Endothelial cell of umbilical vein (primary cell): ENCODE measurements at regions not wholly inside any gene's neighbourhood (a gene's known extent, or its start where the extent isn't known, plus 50 kb on each side); places are given as distances from the start of the nearest gene placed in this dataset.

ENCODE experiments used
- BruUV-seq: library from RNA; stranded (reverse); fragments of 400-500 nt; replicated peaks from 2 replicates; lab custom pipeline; 2021; lab: Mats Ljungman, UMichigan
- CTCF ChIA-PET: fragments of 300-600, 350-600 bp; sonication (Branson Sonifier 250); formaldehyde crosslinking; loops from one replicate; lab custom pipeline; 2021; ENCODE audit warnings: antibody characterized with exemption, inconsistent platforms; lab: Charles Lee
- POLR2A ChIA-PET: fragments of 300-600, 350-600 bp; sonication (Branson Sonifier 250); formaldehyde crosslinking; loops from one replicate; lab custom pipeline; 2021; ENCODE audit warnings: antibody characterized with exemption, inconsistent platforms; lab: Charles Lee
- DNase-seq: peaks from one replicate; pipeline ENCODE4 v3.0.0-alpha.2; 2011; ENCODE audit warnings: low read depth, low spot score
- FAIRE-seq: peaks from 2 replicates; lab custom pipeline; 2011; peaks lifted over from hg19 to GRCh38; lab: Jason Lieb, UNC
- H2AFZ ChIP-seq: 2 replicates; pipeline ENCODE4 v1.6.0; 2012; ENCODE audit warnings: low read depth, low read length, control low read depth, inconsistent platforms
- H3K27ac ChIP-seq: 2 replicates; pipeline ENCODE4 v1.5.1; 2011; ENCODE audit warnings: low read depth, mild to moderate bottlenecking, control low read depth, low read length, moderate library complexity; ENCODE audit not compliant: insufficient read depth
- H3K27me3 ChIP-seq, 2 experiments: 2 replicates each; pipeline versions ENCODE4 v1.6.0 to v1.6.1; 2011; ENCODE audit warnings: low read length in 2 of 2, mixed read lengths in 1 of 2; ENCODE audit not compliant: control insufficient read depth in 2 of 2, insufficient read depth in 2 of 2
- H3K36me3 ChIP-seq, 2 experiments: 2 replicates in 1 of 2; 3 replicates in 1 of 2; pipeline ENCODE4 v1.5.1; 2011; ENCODE audit warnings: low read length in 2 of 2, mild to moderate bottlenecking in 1 of 2, moderate library complexity in 1 of 2; ENCODE audit not compliant: control insufficient read depth in 2 of 2, insufficient read depth in 2 of 2; ENCODE audit errors: extremely low read depth in 1 of 2
- H3K4me1 ChIP-seq: 3 replicates; pipeline ENCODE4 v1.5.1; 2011; ENCODE audit warnings: mild to moderate bottlenecking, low read length; ENCODE audit not compliant: control insufficient read depth, insufficient read depth; ENCODE audit errors: extremely low read depth
- H3K4me2 ChIP-seq: 2 replicates; pipeline ENCODE4 v1.6.1; 2011; ENCODE audit warnings: low read length, control low read depth, mixed read lengths; ENCODE audit not compliant: insufficient read depth
- H3K4me3 ChIP-seq, 3 experiments: fragments of 200-600 bp in 1 of 3; sonication (generic), shearing (Covaris generic) in 1 of 3; replicated peaks in 1 of 3; 2 replicates each; pipeline ENCODE4 v1.5.1; 2011 to 2016; ENCODE audit warnings: control low read depth in 3 of 3, low read length in 3 of 3, mild to moderate bottlenecking in 2 of 3, inconsistent platforms in 1 of 3, low read depth in 1 of 3, moderate library complexity in 1 of 3; ENCODE audit not compliant: insufficient read depth in 1 of 3
- H3K79me2 ChIP-seq: 2 replicates; pipeline ENCODE4 v1.6.0; 2012; ENCODE audit warnings: low read length, inconsistent platforms; ENCODE audit not compliant: control insufficient read depth, insufficient read depth
- H3K9ac ChIP-seq: replicated peaks from 2 replicates; pipeline ENCODE3; 2011; ENCODE audit warnings: low read length, control low read depth; ENCODE audit not compliant: insufficient read depth; ENCODE audit errors: extremely low read depth
- H3K9me1 ChIP-seq: replicated peaks from 3 replicates; pipeline ENCODE4 v1.6.0; 2011; ENCODE audit warnings: mild to moderate bottlenecking, low read length; ENCODE audit not compliant: control insufficient read depth, insufficient read depth; ENCODE audit errors: extremely low read depth
- H3K9me3 ChIP-seq: replicated peaks from 2 replicates; pipeline ENCODE4 v1.5.1; 2012; ENCODE audit warnings: low read length, inconsistent platforms; ENCODE audit not compliant: control insufficient read depth, insufficient read depth
- H4K20me1 ChIP-seq: replicated peaks from 2 replicates; pipeline ENCODE3; 2011; ENCODE audit warnings: mild to moderate bottlenecking, low read length; ENCODE audit not compliant: control insufficient read depth, insufficient read depth; ENCODE audit errors: extremely low read depth
- EZH2 ChIP-seq: IDR thresholded peaks from 2 replicates; pipeline ENCODE4 v1.6.1; 2012; ENCODE audit warnings: borderline replicate concordance, low read depth, mild to moderate bottlenecking, moderate library complexity, low read length, inconsistent platforms; ENCODE audit not compliant: severe bottlenecking
- FOS ChIP-seq: IDR thresholded peaks from 2 replicates; pipeline ENCODE4 v1.6.1; 2011; ENCODE audit warnings: mild to moderate bottlenecking, low read length, moderate library complexity, borderline replicate concordance; ENCODE audit not compliant: insufficient read depth
- GATA2 ChIP-seq: IDR thresholded peaks from 2 replicates; pipeline ENCODE4 v1.7.0; 2011; ENCODE audit warnings: low read depth, mild to moderate bottlenecking, moderate library complexity, mixed read lengths, low read length; ENCODE audit not compliant: insufficient read length, insufficient read depth
- JUN ChIP-seq: IDR thresholded peaks from 2 replicates; pipeline ENCODE4 v1.6.1; 2011; ENCODE audit warnings: borderline replicate concordance, low read depth; ENCODE audit not compliant: insufficient read length, insufficient read depth
- MYC ChIP-seq: IDR thresholded peaks from one replicate; pipeline ENCODE4 v1.6.1; 2011; ENCODE audit warnings: mild to moderate bottlenecking, low read depth, low read length
- POLR2A ChIP-seq: IDR thresholded peaks from 2 replicates; pipeline ENCODE4 v1.6.1; 2012; ENCODE audit warnings: low read depth, mild to moderate bottlenecking, control low read depth, low read length
- POLR2AphosphoS5 ChIP-seq: IDR thresholded peaks from 2 replicates; pipeline ENCODE4 v1.6.1; 2012; ENCODE audit warnings: low read depth, mild to moderate bottlenecking, control low read depth, low read length, moderate library complexity; ENCODE audit not compliant: insufficient read depth
- dilution Hi-C: fragments of 300-500 bp; cut with MboI; formaldehyde crosslinking; loops from one replicate; pipeline ENCODE4 v1.15.0; 2019; ENCODE audit warnings: low sequenced_read_pairs; ENCODE audit not compliant: extremely low pct_ligation_motif_present
- intact Hi-C: fragments of 100-400 bp; cut with micrococcal nuclease; formaldehyde crosslinking; loops from one replicate; pipeline ENCODE4 v1.10.0; 2022
- TF ChIP-seq, protein P1 (sequence below), 2 donors: IDR thresholded peaks; 1 replicate in 1 of 2; 2 replicates in 1 of 2; pipeline ENCODE4 v1.5.1; 2011; ENCODE audit warnings: low read length in 2 of 2, mild to moderate bottlenecking in 2 of 2, moderate library complexity in 2 of 2, control low read depth in 1 of 2, inconsistent platforms in 1 of 2, low read depth in 1 of 2; ENCODE audit not compliant: insufficient read depth in 1 of 2; ENCODE audit errors: extremely low read depth in 1 of 2
- TF ChIP-seq, protein P2 (sequence below): IDR thresholded peaks from 2 replicates; pipeline ENCODE4 v1.6.1; 2011; ENCODE audit not compliant: insufficient read depth, insufficient read length

DNA sequence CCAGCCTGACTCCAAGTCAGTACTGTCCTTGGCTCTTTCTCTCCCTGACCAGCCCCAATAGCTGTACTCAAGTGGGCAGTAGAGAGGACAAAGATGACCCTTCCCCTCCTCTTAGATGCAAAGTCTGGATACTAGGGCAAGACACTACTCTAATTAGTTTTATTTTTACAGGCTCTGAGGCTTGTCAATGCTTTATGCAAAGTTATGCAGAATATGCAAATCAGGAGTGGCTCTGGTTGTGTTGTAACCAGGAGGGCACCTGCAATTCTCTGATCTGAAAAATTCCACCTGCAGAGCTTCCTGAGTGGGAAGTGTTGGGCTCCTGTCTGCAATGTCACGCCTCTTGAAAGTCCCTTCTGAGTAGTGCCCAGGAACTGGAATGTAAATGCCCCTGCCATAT, 201.5 kb downstream of the RGS3 start:
- Histone ChIP-seq H2AFZ (no peak overlapping the region), H3K4me3 (no peak overlapping the region), H3K36me3 (no peaks in the 10 kb centered on the region), H3K4me2 (no peak overlapping the region), H3K9ac (no peak overlapping the region), H3K79me2 (no peaks in the 10 kb centered on the region), H3K9me1 (no peaks in the 10 kb centered on the region), H3K4me1 (no peaks in the 10 kb centered on the region), H3K9me3 (no peaks in the 10 kb centered on the region), H3K27me3 (peaks cover 0 to 8% of the 10 kb centered on the region in 2 experiments), H4K20me1 (no peaks in the 10 kb centered on the region), H3K27ac (no peak overlapping the region)
- DNase-seq: no peak
- ChIA-PET CTCF (interaction anchor here (1.1 to 2.8 kb wide), 2 partner anchors 74 to 264 kb away, joined by 3 to 15 read pairs; partner anchors contain the start of gene ALAD), POLR2A (no interaction called here)
- BruUV-seq: no TSS peak
- dilution Hi-C loops (no loop called here), intact Hi-C loops (no loop called here)
- TF ChIP-seq MYC: no peak
- no peak for TF ChIP-seq EZH2
- no peak for TF ChIP-seq GATA2
- no peak for TF ChIP-seq FOS
- TF ChIP-seq POLR2A: no peak
- no peak for TF ChIP-seq JUN
- no peak for TF ChIP-seq POLR2AphosphoS5
- TF ChIP-seq, protein P1, sequence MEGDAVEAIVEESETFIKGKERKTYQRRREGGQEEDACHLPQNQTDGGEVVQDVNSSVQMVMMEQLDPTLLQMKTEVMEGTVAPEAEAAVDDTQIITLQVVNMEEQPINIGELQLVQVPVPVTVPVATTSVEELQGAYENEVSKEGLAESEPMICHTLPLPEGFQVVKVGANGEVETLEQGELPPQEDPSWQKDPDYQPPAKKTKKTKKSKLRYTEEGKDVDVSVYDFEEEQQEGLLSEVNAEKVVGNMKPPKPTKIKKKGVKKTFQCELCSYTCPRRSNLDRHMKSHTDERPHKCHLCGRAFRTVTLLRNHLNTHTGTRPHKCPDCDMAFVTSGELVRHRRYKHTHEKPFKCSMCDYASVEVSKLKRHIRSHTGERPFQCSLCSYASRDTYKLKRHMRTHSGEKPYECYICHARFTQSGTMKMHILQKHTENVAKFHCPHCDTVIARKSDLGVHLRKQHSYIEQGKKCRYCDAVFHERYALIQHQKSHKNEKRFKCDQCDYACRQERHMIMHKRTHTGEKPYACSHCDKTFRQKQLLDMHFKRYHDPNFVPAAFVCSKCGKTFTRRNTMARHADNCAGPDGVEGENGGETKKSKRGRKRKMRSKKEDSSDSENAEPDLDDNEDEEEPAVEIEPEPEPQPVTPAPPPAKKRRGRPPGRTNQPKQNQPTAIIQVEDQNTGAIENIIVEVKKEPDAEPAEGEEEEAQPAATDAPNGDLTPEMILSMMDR (IDR thresholded peaks at IDR 0.05; ENCODE audit: extremely low read depth in 1 of 2, insufficient read depth in 1 of 2, low read depth in 1 of 2, low read length in 2 of 2): no peak
- TF ChIP-seq, protein P2, sequence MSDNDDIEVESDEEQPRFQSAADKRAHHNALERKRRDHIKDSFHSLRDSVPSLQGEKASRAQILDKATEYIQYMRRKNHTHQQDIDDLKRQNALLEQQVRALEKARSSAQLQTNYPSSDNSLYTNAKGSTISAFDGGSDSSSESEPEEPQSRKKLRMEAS: no peak
- FAIRE-seq: no peak
